Breast epithelium (tissue), 4 donors: ENCODE measurements at regions not wholly inside any gene's neighbourhood (a gene's known extent, or its start where the extent isn't known, plus 50 kb on each side); places are given as distances from the start of the nearest gene placed in this dataset.

Experiments
- DNase-seq, 2 donors: peaks; one replicate each; pipeline ENCODE4 v3.0.0-alpha.2; 2019; ENCODE audit warnings: low spot score in 2 of 2
- H3K27ac ChIP-seq, 2 donors: fragments of 200-600 bp; sonication (generic) in 1 of 2; one replicate each; pipeline ENCODE4 v1.5.1; 2016 to 2019; ENCODE audit warnings: mild to moderate bottlenecking in 1 of 2
- H3K27me3 ChIP-seq, 2 donors: fragments of 200-600 bp; sonication (generic) in 1 of 2; one replicate each; pipeline versions ENCODE4 v1.5.1 to v1.6.0; 2017 to 2019; ENCODE audit warnings: control low read depth in 1 of 2, mild to moderate bottlenecking in 1 of 2
- H3K36me3 ChIP-seq: fragments of 200-600 bp; one replicate; pipeline ENCODE4 v1.5.1; 2019
- H3K4me1 ChIP-seq, 2 donors: fragments of 200-600 bp; sonication (generic); one replicate each; pipeline ENCODE4 v1.5.1; 2016 to 2019; ENCODE audit warnings: control low read depth in 1 of 2
- H3K4me3 ChIP-seq, 3 donors: fragments of 200-600 bp; sonication (generic); 1 replicate in 2 of 3; 2 replicates in 1 of 3; pipeline ENCODE4 v1.5.1; 2016 to 2019; ENCODE audit warnings: mild to moderate bottlenecking in 3 of 3, moderate library complexity in 2 of 3
- H3K9me3 ChIP-seq, 2 donors: fragments of 200-600 bp; sonication (generic) in 1 of 2; one replicate each; pipeline ENCODE4 v1.5.1; 2016 to 2019; ENCODE audit warnings: control low read depth in 1 of 2
- POLR2A ChIP-seq: fragments of 450-650 bp; IDR thresholded peaks from one replicate; pipeline ENCODE4 v1.6.1; 2016; ENCODE audit warnings: antibody characterized with exemption, mild to moderate bottlenecking, moderate library complexity
- POLR2AphosphoS5 ChIP-seq, 3 donors: sonication (generic); formaldehyde crosslinking; IDR thresholded peaks; one replicate each; pipeline ENCODE4 v1.6.1; 2017; ENCODE audit warnings: antibody characterized with exemption in 3 of 3
- intact Hi-C: fragments of 100-400 bp; cut with DNase I; formaldehyde crosslinking; loops from one replicate; pipeline ENCODE4 v1.15.1; 2023; ENCODE audit warnings: low total_unique reads
- TF ChIP-seq, protein P1 (sequence below), 3 donors: fragments of 450-650 bp; IDR thresholded peaks; one replicate each; pipeline ENCODE4 v1.5.1; 2016 to 2017; ENCODE audit warnings: antibody characterized with exemption in 3 of 3, mild to moderate bottlenecking in 3 of 3, moderate library complexity in 3 of 3

DNA sequence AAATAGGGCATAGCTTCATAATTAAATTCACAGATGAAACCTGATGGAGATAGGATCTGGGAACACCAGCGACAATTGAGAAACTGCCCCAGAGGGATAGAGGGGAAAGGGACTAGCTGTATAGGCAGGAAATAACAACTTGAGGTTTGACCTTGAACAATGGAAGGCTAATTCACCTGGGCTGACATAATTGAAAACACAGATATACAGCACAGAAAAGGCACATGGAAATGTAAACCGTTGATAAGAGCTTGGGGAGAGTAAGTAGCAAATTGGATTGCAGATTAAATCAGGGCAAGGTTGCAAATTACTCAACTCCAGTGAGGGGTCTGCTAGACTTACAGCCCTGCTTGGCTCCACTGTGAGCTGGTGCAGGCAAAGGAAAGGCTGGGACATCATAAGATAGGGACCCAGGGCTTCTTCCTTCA, 246.7 kb downstream of the DLEU7 start:
- intact Hi-C loops, result no loop called here
- TF ChIP-seq, protein P1, sequence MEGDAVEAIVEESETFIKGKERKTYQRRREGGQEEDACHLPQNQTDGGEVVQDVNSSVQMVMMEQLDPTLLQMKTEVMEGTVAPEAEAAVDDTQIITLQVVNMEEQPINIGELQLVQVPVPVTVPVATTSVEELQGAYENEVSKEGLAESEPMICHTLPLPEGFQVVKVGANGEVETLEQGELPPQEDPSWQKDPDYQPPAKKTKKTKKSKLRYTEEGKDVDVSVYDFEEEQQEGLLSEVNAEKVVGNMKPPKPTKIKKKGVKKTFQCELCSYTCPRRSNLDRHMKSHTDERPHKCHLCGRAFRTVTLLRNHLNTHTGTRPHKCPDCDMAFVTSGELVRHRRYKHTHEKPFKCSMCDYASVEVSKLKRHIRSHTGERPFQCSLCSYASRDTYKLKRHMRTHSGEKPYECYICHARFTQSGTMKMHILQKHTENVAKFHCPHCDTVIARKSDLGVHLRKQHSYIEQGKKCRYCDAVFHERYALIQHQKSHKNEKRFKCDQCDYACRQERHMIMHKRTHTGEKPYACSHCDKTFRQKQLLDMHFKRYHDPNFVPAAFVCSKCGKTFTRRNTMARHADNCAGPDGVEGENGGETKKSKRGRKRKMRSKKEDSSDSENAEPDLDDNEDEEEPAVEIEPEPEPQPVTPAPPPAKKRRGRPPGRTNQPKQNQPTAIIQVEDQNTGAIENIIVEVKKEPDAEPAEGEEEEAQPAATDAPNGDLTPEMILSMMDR (IDR thresholded peaks at IDR 0.05), result no peak
- TF ChIP-seq POLR2AphosphoS5 (IDR thresholded peaks at IDR 0.05), result no peak
- no peak for TF ChIP-seq POLR2A
- no peaks in the 10 kb centered on the region for H3K36me3 ChIP-seq
- no peak for DNase-seq
- no peak overlapping the region for H3K27ac ChIP-seq
- no peak overlapping the region for H3K4me3 ChIP-seq
- H3K9me3 ChIP-seq, result no peaks in the 10 kb centered on the region
- H3K27me3 ChIP-seq, result no peaks in the 10 kb centered on the region
- H3K4me1 ChIP-seq, result no peaks in the 10 kb centered on the region

DNA sequence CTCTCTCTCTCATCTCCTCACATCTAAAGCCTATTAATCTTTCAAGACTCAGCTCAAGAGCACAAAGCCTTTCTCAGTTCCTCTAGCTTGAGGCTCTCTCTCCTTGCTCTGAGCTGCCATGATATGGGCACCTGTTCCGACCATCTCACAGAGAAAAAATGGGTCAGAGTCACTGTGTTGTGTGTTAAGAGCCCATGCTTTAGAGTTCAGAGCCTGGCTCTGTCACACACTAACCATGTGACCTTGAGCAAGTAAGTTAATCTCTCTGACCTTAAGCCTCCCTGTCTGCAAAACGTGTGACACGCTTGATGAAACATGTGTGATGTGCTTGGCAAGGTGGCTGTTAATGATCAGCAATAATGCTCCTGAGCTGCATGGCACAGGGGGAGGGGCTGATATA, 245.2 kb downstream of the DLEU7 start:
- Histone ChIP-seq H3K4me3 (no peak overlapping the region), H3K36me3 (no peaks in the 10 kb centered on the region), H3K9me3 (no peaks in the 10 kb centered on the region), H3K27me3 (no peaks in the 10 kb centered on the region), H3K4me1 (no peaks in the 10 kb centered on the region), H3K27ac (no peak overlapping the region)
- no peak for TF ChIP-seq POLR2AphosphoS5 (IDR thresholded peaks at IDR 0.05)
- TF ChIP-seq, protein P1 (IDR thresholded peaks at IDR 0.05), result no peak
- TF ChIP-seq POLR2A, result no peak
- no peak for DNase-seq
- intact Hi-C loops, result no loop called here

DNA sequence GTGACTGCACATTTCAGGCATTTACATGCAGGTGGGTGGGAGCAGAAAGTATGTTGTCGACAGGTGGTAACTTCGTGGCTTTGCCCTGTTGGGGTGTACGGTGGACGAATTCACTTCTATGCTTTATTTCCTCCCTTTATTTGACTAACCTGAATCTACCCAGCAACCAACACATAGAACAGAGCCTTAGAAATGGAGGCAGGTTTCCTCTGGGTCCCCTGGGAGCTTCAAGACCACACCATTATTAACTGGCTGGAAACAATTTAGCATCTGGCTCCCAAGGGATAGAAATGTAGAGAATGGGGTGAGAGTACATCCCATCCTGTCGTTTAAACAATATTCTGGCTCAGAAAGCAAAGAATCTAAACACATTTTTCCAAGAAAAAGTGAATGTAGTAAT, 244.4 kb downstream of the DLEU7 start:
- H3K27ac ChIP-seq, result no peak overlapping the region
- no peak for DNase-seq
- no peaks in the 10 kb centered on the region for H3K4me1 ChIP-seq
- TF ChIP-seq POLR2AphosphoS5 (IDR thresholded peaks at IDR 0.05), result no peak
- TF ChIP-seq POLR2A, result no peak
- TF ChIP-seq, protein P1 (IDR thresholded peaks at IDR 0.05), result no peak
- no peaks in the 10 kb centered on the region for H3K36me3 ChIP-seq
- intact Hi-C loops, result no loop called here
- H3K4me3 ChIP-seq, result no peak overlapping the region
- no peaks in the 10 kb centered on the region for H3K27me3 ChIP-seq
- H3K9me3 ChIP-seq, result no peaks in the 10 kb centered on the region

DNA sequence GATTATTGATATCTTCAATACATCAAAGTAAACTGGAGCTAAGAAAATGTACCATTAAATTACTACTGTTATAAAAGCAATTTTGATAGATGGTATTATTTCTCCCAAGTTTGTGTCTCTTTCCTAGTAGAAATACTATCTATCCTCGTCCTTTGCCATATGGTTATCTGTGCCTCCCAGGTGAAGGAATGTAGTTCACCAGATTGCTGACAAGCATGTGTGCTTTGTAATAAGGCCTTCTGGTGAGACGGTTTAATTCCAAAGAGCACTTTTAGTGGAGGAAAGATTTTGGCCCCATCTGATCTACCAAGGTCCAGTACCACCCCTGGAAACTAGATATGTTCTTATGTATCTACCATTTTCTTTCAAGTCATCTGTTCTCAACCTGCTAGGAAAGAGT, 243.6 kb downstream of the DLEU7 start:
- Histone ChIP-seq H3K27me3 (no peaks in the 10 kb centered on the region), H3K4me3 (no peak overlapping the region), H3K36me3 (no peaks in the 10 kb centered on the region), H3K27ac (no peak overlapping the region), H3K9me3 (no peaks in the 10 kb centered on the region), H3K4me1 (no peaks in the 10 kb centered on the region)
- TF ChIP-seq POLR2A, result no peak
- no peak for TF ChIP-seq POLR2AphosphoS5 (IDR thresholded peaks at IDR 0.05)
- TF ChIP-seq, protein P1 (IDR thresholded peaks at IDR 0.05), result no peak
- no peak for DNase-seq
- intact Hi-C loops, result no loop called here

DNA sequence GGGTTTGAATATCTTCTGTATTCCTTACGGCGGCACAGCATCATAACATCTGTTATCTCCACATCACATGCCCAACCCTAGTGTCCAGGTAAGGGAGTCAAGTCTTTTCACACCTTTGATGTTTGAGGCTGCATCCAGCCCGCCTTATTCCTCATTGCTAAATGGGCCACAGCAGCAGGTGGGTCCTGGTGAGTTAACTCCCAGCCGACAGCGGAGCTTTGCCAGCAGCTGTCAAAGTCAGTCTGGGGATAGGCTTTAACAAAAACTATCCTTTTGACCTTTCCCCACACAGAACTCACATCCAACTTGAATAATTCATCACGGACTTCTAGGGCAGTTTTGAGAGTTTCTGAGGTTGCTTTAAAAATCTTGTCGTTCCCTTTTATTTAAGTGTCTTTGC, 235.1 kb downstream of the DLEU7 start:
- no peak for DNase-seq
- H3K9me3 ChIP-seq, result no peaks in the 10 kb centered on the region
- no peak overlapping the region for H3K4me3 ChIP-seq
- no peaks in the 10 kb centered on the region for H3K27me3 ChIP-seq
- H3K36me3 ChIP-seq, result no peaks in the 10 kb centered on the region
- intact Hi-C loops, result no loop called here
- TF ChIP-seq POLR2A (no peak), POLR2AphosphoS5 (IDR thresholded peaks at IDR 0.05) (no peak)
- TF ChIP-seq, protein P1 (IDR thresholded peaks at IDR 0.05), result no peak
- no peaks in the 10 kb centered on the region for H3K4me1 ChIP-seq
- no peak overlapping the region for H3K27ac ChIP-seq
